ENCODE measurements at regions not wholly inside any gene's neighbourhood (a gene's known extent, or its start where the extent isn't known, plus 50 kb on each side); places are given as distances from the start of the nearest gene placed in this dataset.

DNA sequence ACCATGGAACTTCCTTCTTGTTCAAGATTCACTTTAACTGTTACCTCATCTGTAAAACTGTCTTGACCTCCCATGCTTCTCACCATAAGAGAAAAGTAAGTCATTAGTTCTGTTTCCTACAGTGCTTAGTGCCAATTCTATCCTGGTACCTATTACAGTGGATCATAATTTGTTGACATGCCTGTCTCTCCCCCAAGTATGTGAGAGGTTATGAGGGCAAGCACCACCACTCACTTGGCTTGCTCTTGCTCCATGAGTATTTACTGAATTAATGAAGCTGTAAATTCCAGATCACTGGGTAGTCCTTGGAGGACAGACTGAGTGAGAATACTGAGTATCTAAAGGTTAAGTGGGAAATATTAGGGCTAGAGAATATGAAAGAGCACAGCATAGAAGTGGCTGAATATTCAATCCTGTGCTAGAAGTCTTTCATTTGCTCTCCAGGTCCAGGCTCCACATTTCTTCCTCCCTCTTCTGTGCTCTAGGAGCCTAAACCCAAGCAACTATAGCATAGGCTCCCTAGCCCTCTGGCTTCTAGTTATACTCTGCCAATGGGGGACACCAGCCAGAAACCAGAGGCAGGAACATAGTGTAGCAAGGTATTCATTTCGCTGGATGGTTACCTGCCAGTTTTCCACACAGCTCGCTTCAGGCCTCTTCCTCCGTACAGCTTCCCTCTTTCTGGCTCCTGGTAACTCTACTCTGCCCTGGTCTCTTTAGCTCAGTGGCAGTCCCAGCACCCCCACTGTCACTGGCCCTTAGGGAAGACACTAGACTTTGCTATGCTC, 118.2 kb upstream of the SLC5A12 start:
- TF ChIP-seq, protein P1, sequence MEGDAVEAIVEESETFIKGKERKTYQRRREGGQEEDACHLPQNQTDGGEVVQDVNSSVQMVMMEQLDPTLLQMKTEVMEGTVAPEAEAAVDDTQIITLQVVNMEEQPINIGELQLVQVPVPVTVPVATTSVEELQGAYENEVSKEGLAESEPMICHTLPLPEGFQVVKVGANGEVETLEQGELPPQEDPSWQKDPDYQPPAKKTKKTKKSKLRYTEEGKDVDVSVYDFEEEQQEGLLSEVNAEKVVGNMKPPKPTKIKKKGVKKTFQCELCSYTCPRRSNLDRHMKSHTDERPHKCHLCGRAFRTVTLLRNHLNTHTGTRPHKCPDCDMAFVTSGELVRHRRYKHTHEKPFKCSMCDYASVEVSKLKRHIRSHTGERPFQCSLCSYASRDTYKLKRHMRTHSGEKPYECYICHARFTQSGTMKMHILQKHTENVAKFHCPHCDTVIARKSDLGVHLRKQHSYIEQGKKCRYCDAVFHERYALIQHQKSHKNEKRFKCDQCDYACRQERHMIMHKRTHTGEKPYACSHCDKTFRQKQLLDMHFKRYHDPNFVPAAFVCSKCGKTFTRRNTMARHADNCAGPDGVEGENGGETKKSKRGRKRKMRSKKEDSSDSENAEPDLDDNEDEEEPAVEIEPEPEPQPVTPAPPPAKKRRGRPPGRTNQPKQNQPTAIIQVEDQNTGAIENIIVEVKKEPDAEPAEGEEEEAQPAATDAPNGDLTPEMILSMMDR (IDR thresholded peaks at IDR 0.05), result no peak
- TF ChIP-seq POLR2A (IDR thresholded peaks at IDR 0.05), result no peak
